H9 (cell line): ENCODE measurements at regions not wholly inside any gene's neighbourhood (a gene's known extent, or its start where the extent isn't known, plus 50 kb on each side); places are given as distances from the start of the nearest gene placed in this dataset.
"Not testable (repeated sequence)": the region's sequence is repeated elsewhere in the genome, so short reads cannot be mapped to it uniquely, and the experiment has no call there.

Experiments used
- DNase-seq: peaks from one replicate; pipeline ENCODE4 v3.0.0-alpha.2; 2017
- H2AFZ ChIP-seq: one replicate; pipeline ENCODE4 v1.6.1; 2013; ENCODE audit warnings: mild to moderate bottlenecking, low read length, control low read depth, moderate library complexity
- H2AK5ac ChIP-seq: 2 replicates; pipeline ENCODE4 v1.6.1; 2013; ENCODE audit warnings: low read length, control low read depth, mixed read lengths; ENCODE audit not compliant: insufficient read length
- H2BK120ac ChIP-seq: one replicate; pipeline ENCODE4 v1.6.1; 2013; ENCODE audit warnings: low read depth, mild to moderate bottlenecking, low read length, control low read depth, inconsistent platforms; ENCODE audit not compliant: poor library complexity, severe bottlenecking
- H2BK12ac ChIP-seq: 2 replicates; pipeline ENCODE4 v1.6.1; 2013; ENCODE audit warnings: low read length, control low read depth, mixed read lengths, low read depth; ENCODE audit not compliant: insufficient read length
- H2BK15ac ChIP-seq: 2 replicates; pipeline ENCODE4 v1.6.1; 2013; ENCODE audit warnings: low read depth, low read length, control low read depth
- H2BK20ac ChIP-seq: one replicate; pipeline ENCODE4 v1.6.1; 2013; ENCODE audit warnings: low read depth, mild to moderate bottlenecking, low read length, control low read depth, inconsistent platforms; ENCODE audit not compliant: poor library complexity, severe bottlenecking
- H2BK5ac ChIP-seq: 2 replicates; pipeline ENCODE4 v1.6.1; 2013; ENCODE audit warnings: low read length, control low read depth, mixed read lengths; ENCODE audit not compliant: insufficient read length
- H3K14ac ChIP-seq: 2 replicates; pipeline ENCODE4 v1.6.1; 2013; ENCODE audit warnings: low read length, control low read depth; ENCODE audit not compliant: insufficient read depth
- H3K18ac ChIP-seq: 2 replicates; pipeline ENCODE4 v1.6.1; 2013; ENCODE audit warnings: low read depth, mild to moderate bottlenecking, mixed read lengths, low read length, control low read depth; ENCODE audit not compliant: insufficient read length
- H3K23ac ChIP-seq: 2 replicates; pipeline ENCODE4 v1.6.1; 2013; ENCODE audit warnings: low read length, control low read depth, mixed read lengths, low read depth; ENCODE audit not compliant: insufficient read length
- H3K23me2 ChIP-seq: 2 replicates; pipeline ENCODE4 v1.6.1; 2013; ENCODE audit warnings: low read depth, mild to moderate bottlenecking, mixed read lengths, low read length, control low read depth; ENCODE audit not compliant: insufficient read length, poor library complexity, severe bottlenecking
- H3K27ac ChIP-seq: 2 replicates; pipeline ENCODE4 v1.5.1; 2013; ENCODE audit warnings: low read length, control low read depth, mixed read lengths, low read depth; ENCODE audit not compliant: insufficient read length
- H3K27me3 ChIP-seq: 2 replicates; pipeline ENCODE4 v1.6.1; 2013; ENCODE audit warnings: low read length, control low read depth, inconsistent platforms; ENCODE audit not compliant: insufficient read depth
- H3K4ac ChIP-seq: 2 replicates; pipeline ENCODE4 v1.6.1; 2013; ENCODE audit warnings: low read depth, mild to moderate bottlenecking, control low read depth, inconsistent platforms, low read length, moderate library complexity
- H3K4me1 ChIP-seq: 2 replicates; pipeline ENCODE4 v1.6.1; 2013; ENCODE audit warnings: low read length, control low read depth, inconsistent platforms; ENCODE audit not compliant: insufficient read depth
- H3K4me2 ChIP-seq: 2 replicates; pipeline ENCODE4 v1.6.1; 2013; ENCODE audit warnings: low read length, control low read depth, mixed read lengths; ENCODE audit not compliant: insufficient read length, insufficient read depth
- H3K56ac ChIP-seq: 2 replicates; pipeline ENCODE4 v1.6.1; 2013; ENCODE audit warnings: low read depth, mild to moderate bottlenecking, mixed read lengths, low read length, control low read depth; ENCODE audit not compliant: insufficient read length
- H3K79me1 ChIP-seq: 2 replicates; pipeline ENCODE4 v1.6.1; 2013; ENCODE audit warnings: low read depth, mild to moderate bottlenecking, moderate library complexity, low read length, control low read depth, inconsistent platforms; ENCODE audit not compliant: insufficient read depth, poor library complexity, severe bottlenecking
- H3K79me2 ChIP-seq: 2 replicates; pipeline ENCODE4 v1.6.1; 2013; ENCODE audit warnings: low read length, control low read depth, inconsistent platforms; ENCODE audit not compliant: insufficient read depth
- H3K9ac ChIP-seq: 2 replicates; pipeline ENCODE4 v1.6.1; 2013; ENCODE audit warnings: low read length, control low read depth, mixed read lengths; ENCODE audit not compliant: insufficient read length; ENCODE audit errors: extremely low read depth
- H3K9me3 ChIP-seq: one replicate; pipeline ENCODE4 v1.6.1; 2013; ENCODE audit warnings: low read depth, low read length, inconsistent platforms; ENCODE audit not compliant: control insufficient read depth
- H3T11ph ChIP-seq: one replicate; pipeline ENCODE4 v1.6.1; 2013; ENCODE audit warnings: mild to moderate bottlenecking, low read length, control low read depth, inconsistent platforms
- H4K20me1 ChIP-seq: one replicate; pipeline ENCODE4 v1.6.1; 2013; ENCODE audit not compliant: control insufficient read depth, insufficient read length, insufficient read depth
- H4K5ac ChIP-seq: 2 replicates; pipeline ENCODE4 v1.6.1; 2013; ENCODE audit warnings: low read depth, mild to moderate bottlenecking, mixed read lengths, low read length, control low read depth; ENCODE audit not compliant: insufficient read length
- H4K8ac ChIP-seq: replicated peaks from 2 replicates; pipeline ENCODE4 v1.6.1; 2013; ENCODE audit warnings: low read length, control low read depth, mixed read lengths, low read depth; ENCODE audit not compliant: insufficient read length
- H4K91ac ChIP-seq: 2 replicates; pipeline ENCODE4 v1.6.1; 2013; ENCODE audit warnings: low read depth, mild to moderate bottlenecking, moderate library complexity, mixed read lengths, low read length, control low read depth; ENCODE audit not compliant: insufficient read length
- H3K27ac Mint-ChIP-seq, 3 experiments: 2 replicates in 2 of 3; 3 replicates in 1 of 3; pipeline ENCODE4 v1.8.0; 2020 to 2021; ENCODE audit warnings: mixed read lengths in 3 of 3, mild to moderate bottlenecking in 1 of 3, moderate library complexity in 1 of 3
- H3K27me3 Mint-ChIP-seq: 2 replicates; pipeline ENCODE4 v1.8.0; 2021; ENCODE audit warnings: low read depth, mild to moderate bottlenecking, moderate library complexity, mixed read lengths
- H3K36me3 Mint-ChIP-seq, 3 experiments: 2 replicates in 2 of 3; 3 replicates in 1 of 3; pipeline ENCODE4 v1.8.0; 2020 to 2021; ENCODE audit warnings: low read depth in 3 of 3, mixed read lengths in 3 of 3; ENCODE audit not compliant: insufficient read depth in 1 of 3
- H3K4me1 Mint-ChIP-seq, 2 experiments: 2 replicates each; pipeline ENCODE4 v1.8.0; 2020; ENCODE audit warnings: mixed read lengths in 2 of 2
- H3K4me3 Mint-ChIP-seq, 2 experiments: 2 replicates in 1 of 2; 3 replicates in 1 of 2; pipeline ENCODE4 v1.8.0; 2020 to 2021; ENCODE audit warnings: mild to moderate bottlenecking in 2 of 2, mixed read lengths in 2 of 2, moderate library complexity in 1 of 2
- H3K9me3 Mint-ChIP-seq, 2 experiments: 2 replicates in 1 of 2; 3 replicates in 1 of 2; pipeline ENCODE4 v1.8.0; 2020; ENCODE audit warnings: mild to moderate bottlenecking in 2 of 2, mixed read lengths in 2 of 2, moderate library complexity in 1 of 2
- WGBS: extraction: QIAGEN DNeasy Blood & Tissue Kit; methylation state at CpG from one replicate; pipeline ENCODE4 v1.1.7; 2013; ENCODE audit warnings: missing lambda C conversion rate, low lambda C conversion rate, mixed read lengths; ENCODE audit not compliant: insufficient read length; ENCODE audit errors: extremely low coverage; 5-methylcytosine and 5-hydroxymethylcytosine counted together

DNA sequence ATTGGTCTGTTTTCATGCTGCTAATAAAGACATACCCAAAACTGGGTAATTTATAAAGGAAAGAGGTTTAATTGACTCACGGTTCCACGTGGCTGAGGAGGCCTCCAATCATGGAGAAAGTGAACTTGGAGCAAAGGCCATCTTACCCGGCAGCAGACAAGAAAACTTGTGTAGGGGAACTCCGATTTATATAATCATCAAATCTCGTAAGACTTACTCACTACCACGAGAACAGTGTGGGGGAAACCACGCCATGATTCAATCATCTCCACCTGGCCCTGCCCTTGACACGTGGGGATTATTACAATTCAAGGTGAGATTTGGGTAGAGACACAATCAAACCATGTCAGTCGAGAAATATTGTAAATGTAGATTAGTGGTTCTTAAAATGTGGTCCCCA is 76.2 kb upstream of the SRSF6 start:
- H2BK20ac ChIP-seq, H2BK5ac ChIP-seq, H3K4ac ChIP-seq, H3K56ac ChIP-seq, H3K4me2 ChIP-seq, H4K20me1 ChIP-seq, H3K27ac ChIP-seq, H3K27ac Mint-ChIP-seq, H3K18ac ChIP-seq, H3K4me1 ChIP-seq, H2BK12ac ChIP-seq, H3K14ac ChIP-seq, H3K9me3 Mint-ChIP-seq, H4K8ac ChIP-seq, H3K36me3 Mint-ChIP-seq, H3K79me1 ChIP-seq, H3K23ac ChIP-seq, DNase-seq, H3K79me2 ChIP-seq, H2BK15ac ChIP-seq, H3K27me3 ChIP-seq, H3T11ph ChIP-seq, H3K4me1 Mint-ChIP-seq, H3K9me3 ChIP-seq, H2AFZ ChIP-seq, H2AK5ac ChIP-seq, H3K9ac ChIP-seq, H3K23me2 ChIP-seq, H4K91ac ChIP-seq, H4K5ac ChIP-seq, H2BK120ac ChIP-seq, H3K4me3 Mint-ChIP-seq: not testable (repeated sequence)
- H3K27me3 Mint-ChIP-seq, result peaks cover 15% of the 10 kb centered on the region
- WGBS, result no CpG with 5 or more reads among the region's 9 CpGs
